A549 (cell line): ENCODE measurements at regions not wholly inside any gene's neighbourhood (a gene's known extent, or its start where the extent isn't known, plus 50 kb on each side); places are given as distances from the start of the nearest gene placed in this dataset.

Experiments
- ATAC-seq, 2 experiments: fragments of 200-7000 bp in 1 of 2; fragments of >200 bp in 1 of 2; cut with Nextera tagmentation in 1 of 2; cut with Tn5 transposase in 1 of 2; 3 replicates each; pipeline versions ENCODE4 v1.8.0 to v1.9.1; 2018 to 2020; ENCODE audit warnings: mild to moderate bottlenecking in 1 of 2, moderate library complexity in 1 of 2
- CTCF ChIA-PET: fragments of 300-600 bp; sonication (Branson Sonifier 250); formaldehyde crosslinking; extraction: SDS; loops from one replicate; lab custom pipeline; 2021; ENCODE audit warnings: antibody characterized with exemption, inconsistent platforms; lab: Yijun Ruan, JAX
- POLR2A ChIA-PET: fragments of 350-600 bp; formaldehyde crosslinking; extraction: SDS; loops from one replicate; lab custom pipeline; 2021; ENCODE audit warnings: antibody characterized with exemption, inconsistent platforms; lab: Yijun Ruan, JAX
- DNase-seq, 2 experiments: peaks; one replicate each; pipeline versions ENCODE4 v3.0.0 to v3.0.0-alpha.2; 2011 to 2016; ENCODE audit warnings: low read depth in 1 of 2, low spot score in 1 of 2
- FAIRE-seq: peaks from 2 replicates; lab custom pipeline; 2011; peaks lifted over from hg19 to GRCh38; lab: Jason Lieb, UNC
- H3K27ac ChIP-seq, 2 experiments: fragments of >200 bp; sonication (Bioruptor Twin); formaldehyde crosslinking; 3 replicates each; pipeline ENCODE4 v1.5.1; 2016 to 2017
- H3K4me1 ChIP-seq: fragments of >200 bp; sonication (Bioruptor Twin); formaldehyde crosslinking; 3 replicates; pipeline ENCODE4 v1.6.1; 2016
- H3K4me2 ChIP-seq: fragments of >200 bp; sonication (Bioruptor Twin); formaldehyde crosslinking; 3 replicates; pipeline ENCODE4 v1.6.1; 2016
- H3K4me3 ChIP-seq: fragments of >200 bp; sonication (Bioruptor Twin); formaldehyde crosslinking; 3 replicates; pipeline ENCODE4 v1.5.1; 2016
- H3K9me3 ChIP-seq: fragments of >200 bp; sonication (Bioruptor Twin); formaldehyde crosslinking; 3 replicates; pipeline ENCODE4 v1.6.1; 2016
- CEBPB ChIP-seq, 2 experiments: fragments of >200 bp in 1 of 2; sonication (Bioruptor Twin) in 1 of 2; formaldehyde crosslinking in 1 of 2; IDR thresholded peaks; 2 replicates each; pipeline ENCODE4 v1.6.1; 2012 to 2016
- CHD2 ChIP-seq: fragments of 150-350 bp; IDR thresholded peaks from 2 replicates; pipeline ENCODE4 v1.6.1; 2014; ENCODE audit warnings: low read length; ENCODE audit not compliant: partially characterized antibody
- CHD4 ChIP-seq: fragments of 200-600 bp; sonication (generic); IDR thresholded peaks from 2 replicates; pipeline ENCODE4 v1.6.1; 2016; ENCODE audit warnings: antibody characterized with exemption, mild to moderate bottlenecking, borderline replicate concordance
- EHF ChIP-seq: fragments of 250-450 bp; sonication (Bioruptor Pico); IDR thresholded peaks from 2 replicates; pipeline ENCODE4 v1.5.0; 2020; ENCODE audit warnings: mild to moderate bottlenecking
- EHMT2 ChIP-seq: fragments of 200-600 bp; sonication (generic); IDR thresholded peaks from 2 replicates; pipeline ENCODE4 v1.6.1; 2016; ENCODE audit warnings: antibody characterized with exemption, low read depth, mild to moderate bottlenecking, moderate library complexity
- EP300 ChIP-seq, 2 experiments: fragments of >200 bp; sonication (Bioruptor Twin); formaldehyde crosslinking; IDR thresholded peaks; 2 replicates in 1 of 2; 3 replicates in 1 of 2; pipeline ENCODE4 v1.6.1; 2016 to 2017
- ESRRA ChIP-seq: fragments of 150-350 bp; IDR thresholded peaks from 2 replicates; pipeline ENCODE4 v1.6.1; 2014; ENCODE audit warnings: mild to moderate bottlenecking, low read length, borderline replicate concordance
- FOSB ChIP-seq: fragments of 250-450 bp; sonication (Bioruptor Pico); IDR thresholded peaks from 2 replicates; pipeline ENCODE4 v1.5.0; 2020; ENCODE audit warnings: mild to moderate bottlenecking, moderate library complexity
- FOXS1 ChIP-seq: fragments of 250-450 bp; sonication (Bioruptor Pico); IDR thresholded peaks from 2 replicates; pipeline ENCODE4 v1.5.0; 2020; ENCODE audit warnings: mild to moderate bottlenecking, moderate library complexity
- GATA3 ChIP-seq: IDR thresholded peaks from 2 replicates; pipeline ENCODE4 v1.6.1; 2012; ENCODE audit warnings: borderline replicate concordance
- HDAC2 ChIP-seq: fragments of 200-600 bp; sonication (generic); IDR thresholded peaks from 2 replicates; pipeline ENCODE4 v1.6.1; 2016
- HOXB13 ChIP-seq: fragments of 250-450 bp; sonication (Bioruptor Pico); IDR thresholded peaks from 2 replicates; pipeline ENCODE4 v1.5.0; 2020; ENCODE audit warnings: low read depth, mild to moderate bottlenecking, moderate library complexity
- HOXB5 ChIP-seq: fragments of 250-450 bp; sonication (Bioruptor Pico); IDR thresholded peaks from 2 replicates; pipeline ENCODE4 v1.5.0; 2020; ENCODE audit warnings: mild to moderate bottlenecking, moderate library complexity
- KDM1A ChIP-seq: fragments of 200-600 bp; sonication (generic); IDR thresholded peaks from 2 replicates; pipeline ENCODE4 v1.6.1; 2016; ENCODE audit warnings: low read depth, mild to moderate bottlenecking
- MAFK ChIP-seq: fragments of 450-650 bp; IDR thresholded peaks from 2 replicates; pipeline ENCODE4 v1.6.1; 2014; ENCODE audit not compliant: partially characterized antibody
- MAZ ChIP-seq: fragments of 150-350 bp; IDR thresholded peaks from 2 replicates; pipeline ENCODE4 v1.6.1; 2014; ENCODE audit warnings: antibody characterized with exemption, low read depth, low read length, borderline replicate concordance
- NFE2L2 ChIP-seq: fragments of 150-350 bp; conservative IDR thresholded peaks from 2 replicates; pipeline ENCODE4 v1.6.1; 2014; ENCODE audit warnings: low read length
- NR3C1 ChIP-seq: fragments of >200 bp; sonication (Bioruptor Twin); formaldehyde crosslinking; IDR thresholded peaks from 3 replicates; pipeline ENCODE4 v1.6.1; 2017
- POLR2A ChIP-seq: IDR thresholded peaks from 2 replicates; pipeline ENCODE4 v1.6.1; 2012; ENCODE audit warnings: mild to moderate bottlenecking, low read length
- POLR2AphosphoS2 ChIP-seq: conservative IDR thresholded peaks from 2 replicates; pipeline ENCODE4 v1.6.1; 2012; ENCODE audit warnings: low read length, improper control_type of control experiment, inconsistent platforms
- RARB ChIP-seq: fragments of 250-450 bp; sonication (Bioruptor Pico); IDR thresholded peaks from 2 replicates; pipeline ENCODE4 v1.8.0; 2021; ENCODE audit warnings: mild to moderate bottlenecking, moderate library complexity
- RFX5 ChIP-seq: fragments of 450-650 bp; IDR thresholded peaks from 2 replicates; pipeline ENCODE4 v1.7.1; 2014; ENCODE audit warnings: antibody characterized with exemption, mild to moderate bottlenecking, moderate library complexity
- SMC3 ChIP-seq: fragments of >200 bp; sonication (Bioruptor Twin); formaldehyde crosslinking; IDR thresholded peaks from 3 replicates; pipeline ENCODE4 v1.6.1; 2018; ENCODE audit warnings: inconsistent platforms
- TFCP2L1 ChIP-seq: fragments of 250-450 bp; sonication (Bioruptor Pico); IDR thresholded peaks from 2 replicates; pipeline ENCODE4 v1.5.0; 2021; ENCODE audit warnings: mild to moderate bottlenecking
- ZFP36 ChIP-seq: fragments of 450-650 bp; IDR thresholded peaks from 2 replicates; pipeline ENCODE4 v1.6.1; 2014; ENCODE audit warnings: borderline replicate concordance; ENCODE audit not compliant: partially characterized antibody
- ZNF302 ChIP-seq: fragments of 250-450 bp; sonication (Bioruptor Pico); IDR thresholded peaks from 2 replicates; pipeline ENCODE4 v1.9.0; 2021; ENCODE audit warnings: inconsistent platforms, mild to moderate bottlenecking, moderate library complexity
- WGBS: methylation state at CpG from one replicate; pipeline ENCODE4 v1.1.6; 2017; ENCODE audit errors: missing lambda C conversion rate; 5-methylcytosine and 5-hydroxymethylcytosine counted together
- TF ChIP-seq, protein P1 (sequence below): IDR thresholded peaks from 2 replicates; pipeline ENCODE4 v1.6.1; 2012
- TF ChIP-seq, protein P2 (sequence below): fragments of >200 bp; sonication (Bioruptor Twin); formaldehyde crosslinking; IDR thresholded peaks from 3 replicates; pipeline ENCODE4 v1.6.1; 2016

GRCh38 chr14:36083317-36083716 lies 93.2 kb downstream of the PTCSC3 start:
- ATAC-seq (no peak), FAIRE-seq (no peak), DNase-seq (no peak)
- WGBS: 100% methylated on average over 1 of the region's 1 CpG
- Histone ChIP-seq H3K9me3 (no peaks in the 10 kb centered on the region), H3K4me3 (no peak overlapping the region), H3K4me1 (0 out of 3 replicates have a peak, but pooled peaks cover 3% of the 10 kb centered on the region), H3K27ac (no peak overlapping the region), H3K4me2 (no peak overlapping the region)
- no peak for TF ChIP-seq KDM1A
- TF ChIP-seq EHF (CRISPR knock-in tag): no peak
- TF ChIP-seq, protein P1, sequence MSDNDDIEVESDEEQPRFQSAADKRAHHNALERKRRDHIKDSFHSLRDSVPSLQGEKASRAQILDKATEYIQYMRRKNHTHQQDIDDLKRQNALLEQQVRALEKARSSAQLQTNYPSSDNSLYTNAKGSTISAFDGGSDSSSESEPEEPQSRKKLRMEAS: no peak
- TF ChIP-seq ESRRA: no peak
- ChIA-PET POLR2A (no interaction called here), CTCF (interaction anchor here (1.2 to 2.8 kb wide), 2 partner anchors 12 to 291 kb away, joined by 3 to 20 read pairs; no protein-coding TSS in a partner anchor)

GRCh38 chr14:36078080-36078479 lies 98.4 kb downstream of the PTCSC3 start:
- Histone ChIP-seq H3K9me3 (no peaks in the 10 kb centered on the region), H3K4me3 (no peak overlapping the region), H3K4me2 (no peak overlapping the region), H3K4me1 (no peaks in the 10 kb centered on the region), H3K27ac (no peak overlapping the region)
- DNase-seq (no peak), FAIRE-seq (no peak), ATAC-seq (no peak)
- CTCF ChIA-PET: interaction anchor here (1.2 to 3.2 kb wide), 3 partner anchors 9 to 296 kb away, joined by 3 to 21 read pairs (median 3); no protein-coding TSS in a partner anchor
- no peak for TF ChIP-seq HOXB5 (CRISPR knock-in tag)
- TF ChIP-seq RFX5: no peak
- TF ChIP-seq, protein P2, sequence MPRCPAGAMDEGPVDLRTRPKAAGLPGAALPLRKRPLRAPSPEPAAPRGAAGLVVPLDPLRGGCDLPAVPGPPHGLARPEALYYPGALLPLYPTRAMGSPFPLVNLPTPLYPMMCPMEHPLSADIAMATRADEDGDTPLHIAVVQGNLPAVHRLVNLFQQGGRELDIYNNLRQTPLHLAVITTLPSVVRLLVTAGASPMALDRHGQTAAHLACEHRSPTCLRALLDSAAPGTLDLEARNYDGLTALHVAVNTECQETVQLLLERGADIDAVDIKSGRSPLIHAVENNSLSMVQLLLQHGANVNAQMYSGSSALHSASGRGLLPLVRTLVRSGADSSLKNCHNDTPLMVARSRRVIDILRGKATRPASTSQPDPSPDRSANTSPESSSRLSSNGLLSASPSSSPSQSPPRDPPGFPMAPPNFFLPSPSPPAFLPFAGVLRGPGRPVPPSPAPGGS: no peak
- no peak for TF ChIP-seq HDAC2
- no peak for TF ChIP-seq CEBPB (IDR thresholded peaks at IDR 0.05)
- TF ChIP-seq NFE2L2: no peak
- no peak for TF ChIP-seq HOXB13 (CRISPR knock-in tag)
- TF ChIP-seq NR3C1: no peak
- POLR2A ChIA-PET: no interaction called here

DNA sequence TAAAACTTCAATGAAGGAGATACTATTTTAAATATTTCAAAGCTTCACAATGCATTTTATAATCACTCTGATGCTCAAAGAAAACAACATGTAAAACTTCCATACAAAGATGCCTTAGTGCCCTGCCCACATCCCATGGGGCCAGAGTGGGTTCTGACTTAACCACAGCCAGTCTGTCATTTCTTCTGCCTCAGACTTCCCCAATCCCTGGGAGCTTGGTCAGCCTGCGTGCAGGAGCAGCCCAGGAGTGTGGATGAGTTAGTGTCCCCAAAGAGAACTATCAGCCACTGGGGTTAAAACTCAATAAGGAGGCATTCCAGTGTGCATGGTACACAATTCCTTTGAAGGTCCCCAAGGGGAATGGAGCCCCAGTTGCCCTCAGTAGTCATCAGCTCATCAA lies 100.3 kb downstream of the PTCSC3 start:
- TF ChIP-seq EP300 (IDR thresholded peaks at IDR 0.05) (no peak), GATA3 (no peak), CHD2 (no peak), HOXB5 (CRISPR knock-in tag) (no peak), CHD4 (no peak), FOSB (CRISPR knock-in tag) (no peak), ZNF302 (CRISPR knock-in tag) (no peak), MAZ (no peak), ZFP36 (no peak), EHF (CRISPR knock-in tag) (no peak), EHMT2 (no peak), SMC3 (no peak), TFCP2L1 (CRISPR knock-in tag) (no peak)
- no peaks in the 10 kb centered on the region for H3K9me3 ChIP-seq
- WGBS: 86% methylated on average over 1 of the region's 1 CpG
- H3K4me3 ChIP-seq: no peak overlapping the region
- CTCF ChIA-PET: interaction anchor here (0.9 kb wide), 1 partner anchor 297 kb away, joined by 3 read pairs; no protein-coding TSS in a partner anchor
- FAIRE-seq (no peak), DNase-seq (no peak), ATAC-seq (no peak)
- POLR2A ChIA-PET: no interaction called here
- no peak overlapping the region for H3K27ac ChIP-seq
- no peak overlapping the region for H3K4me2 ChIP-seq
- H3K4me1 ChIP-seq: no peaks in the 10 kb centered on the region

GRCh38 chr14:36075203-36075602 lies 101.3 kb downstream of the PTCSC3 start:
- TF ChIP-seq POLR2A (no peak), FOXS1 (CRISPR knock-in tag) (no peak), POLR2AphosphoS2 (no peak), MAFK (no peak), RARB (no peak), RFX5 (no peak)
- ATAC-seq (no peak), FAIRE-seq (no peak), DNase-seq (no peak)
- Histone ChIP-seq H3K4me3 (no peak overlapping the region), H3K4me2 (no peak overlapping the region), H3K27ac (no peak overlapping the region), H3K9me3 (no peaks in the 10 kb centered on the region), H3K4me1 (no peaks in the 10 kb centered on the region)
- ChIA-PET CTCF (interaction anchor here (0.6 kb wide), 1 partner anchor 185 kb away, joined by 4 read pairs; no protein-coding TSS in a partner anchor), POLR2A (no interaction called here)
- WGBS: 75% methylated on average over 7 of the region's 7 CpGs
